ENCODE measurements at regions not wholly inside any gene's neighbourhood (a gene's known extent, or its start where the extent isn't known, plus 50 kb on each side); places are given as distances from the start of the nearest gene placed in this dataset.

GRCh38 chr5:109922381-109922995, 232.8 kb downstream of the MAN2A1 start:
- H3K4me1 ChIP-seq, result peaks cover 0 to 8% (median 0%) of the 10 kb centered on the region in 4 donors
- H3K4me3 ChIP-seq, result no peak overlapping the region
- peak; percentile 53 to 83 for ATAC-seq (ENCODE audit: low FRiP score in 2 of 2)
- H3K9me3 ChIP-seq, result no peaks in the 10 kb centered on the region
- H3K27me3 ChIP-seq, result no peaks in the 10 kb centered on the region
- H3K36me3 ChIP-seq, result no peaks in the 10 kb centered on the region
- WGBS, 2 donors, result 43 to 58% methylated on average over 6 of the region's 6 CpGs
- no peak for TF ChIP-seq POLR2A (IDR thresholded peaks at IDR 0.05)
- TF ChIP-seq POLR2AphosphoS5 (IDR thresholded peaks at IDR 0.05), result no peak
- no peak for TF ChIP-seq EP300 (IDR thresholded peaks at IDR 0.05)
- TF ChIP-seq CTCF (IDR thresholded peaks at IDR 0.05), result no peak
- peak in 1 of 2 donors; percentile 28 for DNase-seq
- no peak overlapping the region for H3K27ac ChIP-seq

GRCh38 chr5:109923205-109923604, 233.5 kb downstream of the MAN2A1 start:
- H3K27me3 ChIP-seq, result no peaks in the 10 kb centered on the region
- H3K9me3 ChIP-seq, result no peaks in the 10 kb centered on the region
- WGBS, 2 donors, result 88 to 100% methylated on average over 1 of the region's 1 CpG
- H3K36me3 ChIP-seq, result no peaks in the 10 kb centered on the region
- H3K27ac ChIP-seq, result no peak overlapping the region
- TF ChIP-seq EP300 (IDR thresholded peaks at IDR 0.05), result no peak
- no peak for TF ChIP-seq POLR2A (IDR thresholded peaks at IDR 0.05)
- no peak for TF ChIP-seq POLR2AphosphoS5 (IDR thresholded peaks at IDR 0.05)
- no peak for TF ChIP-seq CTCF (IDR thresholded peaks at IDR 0.05)
- DNase-seq (no peak), ATAC-seq (ENCODE audit: low FRiP score in 2 of 2) (no peak)
- peaks cover 0 to 8% (median 0%) of the 10 kb centered on the region in 4 donors for H3K4me1 ChIP-seq
- no peak overlapping the region for H3K4me3 ChIP-seq

GRCh38 chr5:109924237-109925107, 234.7 kb downstream of the MAN2A1 start:
- no peak overlapping the region for H3K27ac ChIP-seq
- H3K9me3 ChIP-seq, result no peaks in the 10 kb centered on the region
- H3K4me3 ChIP-seq, result no peak overlapping the region
- 85 to 88% methylated on average over 7 of the region's 7 CpGs for WGBS, 2 donors
- peaks cover 0 to 8% (median 0%) of the 10 kb centered on the region in 4 donors for H3K4me1 ChIP-seq
- TF ChIP-seq POLR2AphosphoS5 (IDR thresholded peaks at IDR 0.05) (no peak), POLR2A (IDR thresholded peaks at IDR 0.05) (no peak), EP300 (IDR thresholded peaks at IDR 0.05) (no peak), CTCF (IDR thresholded peaks at IDR 0.05) (no peak)
- DNase-seq, result no peak
- no peak for ATAC-seq (ENCODE audit: low FRiP score in 2 of 2)
- H3K27me3 ChIP-seq, result no peaks in the 10 kb centered on the region
- H3K36me3 ChIP-seq, result no peaks in the 10 kb centered on the region

- WGBS, 2 donors, result 76 to 86% methylated on average over 3 of the region's 3 CpGs
- DNase-seq, result no peak
- TF ChIP-seq POLR2AphosphoS5 (IDR thresholded peaks at IDR 0.05) (no peak), POLR2A (IDR thresholded peaks at IDR 0.05) (no peak), EP300 (IDR thresholded peaks at IDR 0.05) (no peak), CTCF (IDR thresholded peaks at IDR 0.05) (no peak)
- Histone ChIP-seq H3K4me3 (no peak overlapping the region), H3K9me3 (no peaks in the 10 kb centered on the region), H3K27ac (no peak overlapping the region), H3K27me3 (no peaks in the 10 kb centered on the region), H3K36me3 (no peaks in the 10 kb centered on the region), H3K4me1 (no peaks in the 10 kb centered on the region)
- ATAC-seq (ENCODE audit: low FRiP score in 2 of 2), result no peak
These were observed 237.9 kb downstream of the MAN2A1 start for GRCh38 chr5:109927639-109928038.
